ENCODE measurements at regions not wholly inside any gene's neighbourhood (a gene's known extent, or its start where the extent isn't known, plus 50 kb on each side); places are given as distances from the start of the nearest gene placed in this dataset.

DNA sequence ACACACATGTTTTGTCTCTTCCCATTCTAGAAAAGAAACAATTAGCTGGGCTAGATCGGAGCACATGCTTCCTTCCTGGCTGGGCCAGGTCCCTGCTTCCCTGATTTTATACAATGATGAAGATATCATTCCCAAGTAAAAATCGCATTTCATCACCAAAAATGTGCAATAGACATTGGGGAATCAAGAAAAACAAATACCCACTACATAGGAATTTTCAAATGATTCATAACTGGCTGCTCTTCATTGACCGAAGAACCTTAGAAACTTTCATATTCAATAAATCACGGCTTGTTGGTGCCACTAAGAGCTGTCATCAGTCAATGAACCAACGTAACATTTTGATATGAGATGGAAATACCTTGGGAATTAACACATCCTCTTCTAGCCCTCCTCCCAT is 373.6 kb upstream of the TRIB2 start:
- H3K4me3 ChIP-seq: no peak overlapping the region
- TF ChIP-seq RCOR1 (IDR thresholded peaks at IDR 0.05; ENCODE audit: low read depth, low read length) (no peak), EP300 (IDR thresholded peaks at IDR 0.05) (no peak), FOSL2 (IDR thresholded peaks at IDR 0.05) (no peak), FOSL2 (CRISPR knock-in tag; IDR thresholded peaks at IDR 0.05) (no peak), GATA3 (IDR thresholded peaks at IDR 0.05; ENCODE audit: borderline replicate concordance) (no peak), MYC (IDR thresholded peaks at IDR 0.05; ENCODE audit: borderline replicate concordance, low read length) (no peak), JUN (IDR thresholded peaks at IDR 0.05) (no peak), CEBPB (IDR thresholded peaks at IDR 0.05) (no peak), SMC3 (IDR thresholded peaks at IDR 0.05) (no peak), RARB (CRISPR knock-in tag; IDR thresholded peaks at IDR 0.05) (no peak), CHD2 (IDR thresholded peaks at IDR 0.05; ENCODE audit: low read length, partially characterized antibody) (no peak), CBX8 (IDR thresholded peaks at IDR 0.05) (no peak), POLR2A (IDR thresholded peaks at IDR 0.05; ENCODE audit: low read length) (no peak), SREBF2 (IDR thresholded peaks at IDR 0.05) (no peak), HOXA7 (CRISPR knock-in tag; IDR thresholded peaks at IDR 0.05) (no peak), EHMT2 (IDR thresholded peaks at IDR 0.05; ENCODE audit: low read depth) (no peak)
- TF ChIP-seq, protein P1, sequence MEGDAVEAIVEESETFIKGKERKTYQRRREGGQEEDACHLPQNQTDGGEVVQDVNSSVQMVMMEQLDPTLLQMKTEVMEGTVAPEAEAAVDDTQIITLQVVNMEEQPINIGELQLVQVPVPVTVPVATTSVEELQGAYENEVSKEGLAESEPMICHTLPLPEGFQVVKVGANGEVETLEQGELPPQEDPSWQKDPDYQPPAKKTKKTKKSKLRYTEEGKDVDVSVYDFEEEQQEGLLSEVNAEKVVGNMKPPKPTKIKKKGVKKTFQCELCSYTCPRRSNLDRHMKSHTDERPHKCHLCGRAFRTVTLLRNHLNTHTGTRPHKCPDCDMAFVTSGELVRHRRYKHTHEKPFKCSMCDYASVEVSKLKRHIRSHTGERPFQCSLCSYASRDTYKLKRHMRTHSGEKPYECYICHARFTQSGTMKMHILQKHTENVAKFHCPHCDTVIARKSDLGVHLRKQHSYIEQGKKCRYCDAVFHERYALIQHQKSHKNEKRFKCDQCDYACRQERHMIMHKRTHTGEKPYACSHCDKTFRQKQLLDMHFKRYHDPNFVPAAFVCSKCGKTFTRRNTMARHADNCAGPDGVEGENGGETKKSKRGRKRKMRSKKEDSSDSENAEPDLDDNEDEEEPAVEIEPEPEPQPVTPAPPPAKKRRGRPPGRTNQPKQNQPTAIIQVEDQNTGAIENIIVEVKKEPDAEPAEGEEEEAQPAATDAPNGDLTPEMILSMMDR (IDR thresholded peaks at IDR 0.05): no peak
- TF ChIP-seq, protein P2, sequence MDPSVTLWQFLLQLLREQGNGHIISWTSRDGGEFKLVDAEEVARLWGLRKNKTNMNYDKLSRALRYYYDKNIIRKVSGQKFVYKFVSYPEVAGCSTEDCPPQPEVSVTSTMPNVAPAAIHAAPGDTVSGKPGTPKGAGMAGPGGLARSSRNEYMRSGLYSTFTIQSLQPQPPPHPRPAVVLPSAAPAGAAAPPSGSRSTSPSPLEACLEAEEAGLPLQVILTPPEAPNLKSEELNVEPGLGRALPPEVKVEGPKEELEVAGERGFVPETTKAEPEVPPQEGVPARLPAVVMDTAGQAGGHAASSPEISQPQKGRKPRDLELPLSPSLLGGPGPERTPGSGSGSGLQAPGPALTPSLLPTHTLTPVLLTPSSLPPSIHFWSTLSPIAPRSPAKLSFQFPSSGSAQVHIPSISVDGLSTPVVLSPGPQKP (IDR thresholded peaks at IDR 0.05; ENCODE audit: low read depth, low read length): no peak
- TF ChIP-seq, protein P3, sequence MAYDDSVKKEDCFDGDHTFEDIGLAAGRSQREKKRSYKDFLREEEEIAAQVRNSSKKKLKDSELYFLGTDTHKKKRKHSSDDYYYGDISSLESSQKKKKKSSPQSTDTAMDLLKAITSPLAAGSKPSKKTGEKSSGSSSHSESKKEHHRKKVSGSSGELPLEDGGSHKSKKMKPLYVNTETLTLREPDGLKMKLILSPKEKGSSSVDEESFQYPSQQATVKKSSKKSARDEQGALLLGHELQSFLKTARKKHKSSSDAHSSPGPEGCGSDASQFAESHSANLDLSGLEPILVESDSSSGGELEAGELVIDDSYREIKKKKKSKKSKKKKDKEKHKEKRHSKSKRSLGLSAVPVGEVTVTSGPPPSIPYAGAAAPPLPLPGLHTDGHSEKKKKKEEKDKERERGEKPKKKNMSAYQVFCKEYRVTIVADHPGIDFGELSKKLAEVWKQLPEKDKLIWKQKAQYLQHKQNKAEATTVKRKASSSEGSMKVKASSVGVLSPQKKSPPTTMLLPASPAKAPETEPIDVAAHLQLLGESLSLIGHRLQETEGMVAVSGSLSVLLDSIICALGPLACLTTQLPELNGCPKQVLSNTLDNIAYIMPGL (CRISPR knock-in tag; IDR thresholded peaks at IDR 0.05; ENCODE audit: borderline replicate concordance): no peak
- TF ChIP-seq, protein P4, sequence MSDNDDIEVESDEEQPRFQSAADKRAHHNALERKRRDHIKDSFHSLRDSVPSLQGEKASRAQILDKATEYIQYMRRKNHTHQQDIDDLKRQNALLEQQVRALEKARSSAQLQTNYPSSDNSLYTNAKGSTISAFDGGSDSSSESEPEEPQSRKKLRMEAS (IDR thresholded peaks at IDR 0.05): no peak
- no peaks in the 10 kb centered on the region for H3K9me3 ChIP-seq
- no peak for FAIRE-seq
- ChIA-PET CTCF (no interaction called here), POLR2A (no interaction called here)
- WGBS (ENCODE audit: missing lambda C conversion rate): 17% methylated on average over 5 of the region's 5 CpGs
- no peak overlapping the region for H3K4me2 ChIP-seq
- ATAC-seq: no peak
- H3K4me1 ChIP-seq: no peaks in the 10 kb centered on the region
- no peak overlapping the region for H3K27ac ChIP-seq
- no peak for DNase-seq (ENCODE audit: low read depth in 1 of 2, low spot score in 1 of 2)

DNA sequence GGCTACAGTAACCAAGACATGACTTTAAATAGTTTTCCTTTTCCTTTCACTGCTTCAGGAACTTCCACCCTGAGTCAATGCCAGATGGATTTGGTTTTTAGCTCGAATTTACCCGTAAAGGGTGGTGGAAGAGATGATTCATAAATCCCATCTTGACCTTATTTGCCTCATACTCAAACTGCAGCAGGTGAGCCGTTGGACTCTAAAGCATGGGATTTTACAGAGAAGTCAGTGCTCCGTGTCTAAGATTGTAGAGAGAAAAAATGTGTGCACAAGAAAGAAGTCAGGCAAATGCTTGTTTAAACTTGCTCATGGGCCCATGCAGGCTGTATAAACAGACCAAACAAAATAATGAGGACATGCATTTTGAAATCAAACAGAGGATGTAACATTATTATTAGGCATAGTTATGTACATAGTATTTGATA is 369.7 kb upstream of the TRIB2 start:
- H3K4me2 ChIP-seq: no peak overlapping the region
- TF ChIP-seq, protein P2 (IDR thresholded peaks at IDR 0.05; ENCODE audit: low read depth, low read length): no peak
- TF ChIP-seq PHF8 (IDR thresholded peaks at IDR 0.05; ENCODE audit: borderline replicate concordance, low read depth) (no peak), CHD2 (IDR thresholded peaks at IDR 0.05; ENCODE audit: low read length, partially characterized antibody) (no peak), POLR2AphosphoS2 (conservative IDR thresholded peaks at IDR 0.05; ENCODE audit: low read length) (no peak), NR3C1 (IDR thresholded peaks at IDR 0.05) (no peak), MAFK (IDR thresholded peaks at IDR 0.05; ENCODE audit: partially characterized antibody) (no peak), NPAS2 (CRISPR knock-in tag; IDR thresholded peaks at IDR 0.05; ENCODE audit: borderline replicate concordance) (no peak), KDM1A (IDR thresholded peaks at IDR 0.05; ENCODE audit: low read depth) (no peak), NFE2L2 (conservative IDR thresholded peaks at IDR 0.05; ENCODE audit: low read length) (no peak)
- TF ChIP-seq, protein P5, sequence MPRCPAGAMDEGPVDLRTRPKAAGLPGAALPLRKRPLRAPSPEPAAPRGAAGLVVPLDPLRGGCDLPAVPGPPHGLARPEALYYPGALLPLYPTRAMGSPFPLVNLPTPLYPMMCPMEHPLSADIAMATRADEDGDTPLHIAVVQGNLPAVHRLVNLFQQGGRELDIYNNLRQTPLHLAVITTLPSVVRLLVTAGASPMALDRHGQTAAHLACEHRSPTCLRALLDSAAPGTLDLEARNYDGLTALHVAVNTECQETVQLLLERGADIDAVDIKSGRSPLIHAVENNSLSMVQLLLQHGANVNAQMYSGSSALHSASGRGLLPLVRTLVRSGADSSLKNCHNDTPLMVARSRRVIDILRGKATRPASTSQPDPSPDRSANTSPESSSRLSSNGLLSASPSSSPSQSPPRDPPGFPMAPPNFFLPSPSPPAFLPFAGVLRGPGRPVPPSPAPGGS (IDR thresholded peaks at IDR 0.05): no peak
- TF ChIP-seq, protein P6, sequence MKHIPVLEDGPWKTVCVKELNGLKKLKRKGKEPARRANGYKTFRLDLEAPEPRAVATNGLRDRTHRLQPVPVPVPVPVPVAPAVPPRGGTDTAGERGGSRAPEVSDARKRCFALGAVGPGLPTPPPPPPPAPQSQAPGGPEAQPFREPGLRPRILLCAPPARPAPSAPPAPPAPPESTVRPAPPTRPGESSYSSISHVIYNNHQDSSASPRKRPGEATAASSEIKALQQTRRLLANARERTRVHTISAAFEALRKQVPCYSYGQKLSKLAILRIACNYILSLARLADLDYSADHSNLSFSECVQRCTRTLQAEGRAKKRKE (CRISPR knock-in tag; IDR thresholded peaks at IDR 0.05; ENCODE audit: low read depth): no peak
- WGBS (ENCODE audit: missing lambda C conversion rate): 2% methylated on average over 4 of the region's 4 CpGs
- no peak overlapping the region for H3K27ac ChIP-seq
- ChIA-PET CTCF (interaction anchor here (1.0 kb wide), 1 partner anchor 516 kb away, joined by 3 read pairs; no protein-coding TSS in a partner anchor), POLR2A (no interaction called here)
- no peak for ATAC-seq
- H3K4me1 ChIP-seq: no peaks in the 10 kb centered on the region
- no peak for FAIRE-seq
- no peak for DNase-seq (ENCODE audit: low read depth in 1 of 2, low spot score in 1 of 2)
- H3K4me3 ChIP-seq: no peak overlapping the region
- no peaks in the 10 kb centered on the region for H3K9me3 ChIP-seq

Measured in A549 (cell line).